C4-2B (cell line): ENCODE measurements at regions not wholly inside any gene's neighbourhood (a gene's known extent, or its start where the extent isn't known, plus 50 kb on each side); places are given as distances from the start of the nearest gene placed in this dataset.

Experiments
- CTCF ChIP-seq: fragments of 450-650 bp; conservative IDR thresholded peaks from 2 replicates; pipeline ENCODE4 v1.5.1; 2017; ENCODE audit warnings: mild to moderate bottlenecking
- ZFX ChIP-seq: fragments of 450-650 bp; IDR thresholded peaks from 2 replicates; pipeline ENCODE4 v1.6.1; 2017

GRCh38 chr6:147707524-147707923, 199.0 kb downstream of the SAMD5 start:
- no peak for TF ChIP-seq CTCF
- TF ChIP-seq ZFX = no peak
